ENCODE measurements at regions not wholly inside any gene's neighbourhood (a gene's known extent, or its start where the extent isn't known, plus 50 kb on each side); places are given as distances from the start of the nearest gene placed in this dataset.

- no peak overlapping the region for H3K4me3 ChIP-seq (ENCODE audit: low read length)
- peaks cover 0 to 5% of the 10 kb centered on the region in 2 experiments for H3K27me3 ChIP-seq (ENCODE audit: control insufficient read depth in 1 of 2, insufficient read depth in 2 of 2, low read length in 2 of 2)
- no peak overlapping the region for H3K27ac ChIP-seq (ENCODE audit: low read depth in 1 of 2, low read length in 2 of 2)
- ChIA-PET CTCF (no interaction called here), POLR2A (no interaction called here)
- Mint-ChIP-seq H3K27ac (no peak overlapping the region), H3K27me3 (peaks cover 14% of the 10 kb centered on the region), H3K4me3 (no peak overlapping the region), H3K9me3 (no peaks in the 10 kb centered on the region), H3K36me3 (ENCODE audit: low read depth) (no peaks in the 10 kb centered on the region), H3K4me1 (ENCODE audit: low read depth) (peaks cover 27% of the 10 kb centered on the region)
- intact Hi-C loops (cut with DNase I, micrococcal nuclease) = no loop called here
- TF ChIP-seq CTCF (IDR thresholded peaks at IDR 0.05) = no peak
- peaks cover 7% of the 10 kb centered on the region for H3K4me1 ChIP-seq (ENCODE audit: insufficient read depth, low read length)
- DNase-seq (no peak), ATAC-seq (ENCODE audit: poor library complexity) (no peak)
- no peaks in the 10 kb centered on the region for H3K36me3 ChIP-seq (ENCODE audit: insufficient read depth, low read length)
- no peaks in the 10 kb centered on the region for H3K9me3 ChIP-seq (ENCODE audit: control insufficient read depth in 1 of 2, insufficient read depth in 1 of 2, low read length in 2 of 2)
Observed at GRCh38 chr3:197447057-197447456, 108.7 kb downstream of the BDH1 start.

- ChIA-PET CTCF (no interaction called here), POLR2A (no interaction called here)
- Mint-ChIP-seq H3K9me3 (no peaks in the 10 kb centered on the region), H3K27me3 (peaks cover 14% of the 10 kb centered on the region), H3K27ac (no peak overlapping the region), H3K36me3 (ENCODE audit: low read depth) (no peaks in the 10 kb centered on the region), H3K4me1 (ENCODE audit: low read depth) (peaks cover 27% of the 10 kb centered on the region), H3K4me3 (no peak overlapping the region)
- no peak overlapping the region for H3K4me3 ChIP-seq (ENCODE audit: low read length)
- no peak for DNase-seq
- no peaks in the 10 kb centered on the region for H3K36me3 ChIP-seq (ENCODE audit: insufficient read depth, low read length)
- H3K27me3 ChIP-seq (ENCODE audit: control insufficient read depth in 1 of 2, insufficient read depth in 2 of 2, low read length in 2 of 2) = peaks cover 0 to 5% of the 10 kb centered on the region in 2 experiments
- TF ChIP-seq CTCF (IDR thresholded peaks at IDR 0.05) = no peak
- H3K9me3 ChIP-seq (ENCODE audit: control insufficient read depth in 1 of 2, insufficient read depth in 1 of 2, low read length in 2 of 2) = no peaks in the 10 kb centered on the region
- ATAC-seq (ENCODE audit: poor library complexity) = no peak
- H3K27ac ChIP-seq (ENCODE audit: low read depth in 1 of 2, low read length in 2 of 2) = no peak overlapping the region
- intact Hi-C loops (cut with DNase I, micrococcal nuclease) = no loop called here
- peaks cover 7% of the 10 kb centered on the region for H3K4me1 ChIP-seq (ENCODE audit: insufficient read depth, low read length)
Observed at GRCh38 chr3:197446700-197447056, 109.1 kb downstream of the BDH1 start.

GRCh38 chr3:197445896-197446699 lies 109.7 kb downstream of the BDH1 start:
- CTCF ChIA-PET = no interaction called here
- H3K27ac Mint-ChIP-seq = no peak overlapping the region
- POLR2A ChIA-PET = interaction anchor here (0.6 kb wide), 1 partner anchor 60 kb away, joined by 3 read pairs; no protein-coding TSS in a partner anchor

More at GRCh38 chr3:197445896-197446699, 109.7 kb downstream of the BDH1 start:
- Histone ChIP-seq H3K4me1 (ENCODE audit: insufficient read depth, low read length) (peaks cover 7% of the 10 kb centered on the region), H3K9me3 (ENCODE audit: control insufficient read depth in 1 of 2, insufficient read depth in 1 of 2, low read length in 2 of 2) (no peaks in the 10 kb centered on the region), H3K27ac (ENCODE audit: low read depth in 1 of 2, low read length in 2 of 2) (no peak overlapping the region), H3K4me3 (ENCODE audit: low read length) (no peak overlapping the region), H3K36me3 (ENCODE audit: insufficient read depth, low read length) (no peaks in the 10 kb centered on the region), H3K27me3 (ENCODE audit: control insufficient read depth in 1 of 2, insufficient read depth in 2 of 2, low read length in 2 of 2) (peaks cover 0 to 5% of the 10 kb centered on the region in 2 experiments)
- peaks cover 27% of the 10 kb centered on the region for H3K4me1 Mint-ChIP-seq (ENCODE audit: low read depth)
- intact Hi-C loops (cut with DNase I, micrococcal nuclease) = no loop called here
- ATAC-seq (ENCODE audit: poor library complexity) (no peak), DNase-seq (no peak)
- no peaks in the 10 kb centered on the region for H3K36me3 Mint-ChIP-seq (ENCODE audit: low read depth)
- TF ChIP-seq CTCF (IDR thresholded peaks at IDR 0.05) = no peak
- no peak overlapping the region for H3K4me3 Mint-ChIP-seq
- H3K9me3 Mint-ChIP-seq = no peaks in the 10 kb centered on the region
- peaks cover 14% of the 10 kb centered on the region for H3K27me3 Mint-ChIP-seq
